Omental fat pad (tissue), 3 donors: ENCODE measurements at regions not wholly inside any gene's neighbourhood (a gene's known extent, or its start where the extent isn't known, plus 50 kb on each side); places are given as distances from the start of the nearest gene placed in this dataset.

Experiments used
- ATAC-seq: fragments of 150-250 bp; one replicate; pipeline ENCODE4 v1.9.1; 2016; ENCODE audit warnings: mild to moderate bottlenecking, moderate library complexity; ENCODE audit not compliant: low FRiP score
- DNase-seq: peaks from one replicate; pipeline ENCODE4 v3.0.0-alpha.2; 2019; ENCODE audit warnings: low spot score
- TF ChIP-seq, protein P1 (sequence below), 3 donors: fragments of 450-650 bp; IDR thresholded peaks; one replicate each; pipeline ENCODE4 v1.5.1; 2016 to 2017; ENCODE audit warnings: antibody characterized with exemption in 3 of 3, mild to moderate bottlenecking in 3 of 3, moderate library complexity in 2 of 3

DNA sequence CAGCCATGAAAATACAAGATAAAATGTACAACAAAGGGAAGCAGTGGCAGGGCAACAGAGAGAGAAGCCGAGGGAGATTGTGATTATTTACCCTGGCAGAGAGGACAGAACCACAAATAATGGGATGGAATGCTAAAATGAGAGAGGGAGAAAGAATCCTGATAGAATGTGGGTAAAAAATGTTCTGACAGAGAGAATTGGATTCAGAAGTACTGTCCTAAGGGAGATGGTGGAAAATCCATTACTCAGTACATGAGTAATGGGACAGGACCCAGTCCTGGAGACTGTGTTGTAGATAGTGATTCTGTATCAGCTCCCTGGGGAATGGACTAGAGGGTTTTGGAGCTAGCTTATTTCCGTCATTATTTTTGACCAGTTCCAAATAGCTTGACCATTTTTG lies 831.5 kb downstream of the MAT2B start:
- peak; percentile 75 for ATAC-seq
- TF ChIP-seq, protein P1, sequence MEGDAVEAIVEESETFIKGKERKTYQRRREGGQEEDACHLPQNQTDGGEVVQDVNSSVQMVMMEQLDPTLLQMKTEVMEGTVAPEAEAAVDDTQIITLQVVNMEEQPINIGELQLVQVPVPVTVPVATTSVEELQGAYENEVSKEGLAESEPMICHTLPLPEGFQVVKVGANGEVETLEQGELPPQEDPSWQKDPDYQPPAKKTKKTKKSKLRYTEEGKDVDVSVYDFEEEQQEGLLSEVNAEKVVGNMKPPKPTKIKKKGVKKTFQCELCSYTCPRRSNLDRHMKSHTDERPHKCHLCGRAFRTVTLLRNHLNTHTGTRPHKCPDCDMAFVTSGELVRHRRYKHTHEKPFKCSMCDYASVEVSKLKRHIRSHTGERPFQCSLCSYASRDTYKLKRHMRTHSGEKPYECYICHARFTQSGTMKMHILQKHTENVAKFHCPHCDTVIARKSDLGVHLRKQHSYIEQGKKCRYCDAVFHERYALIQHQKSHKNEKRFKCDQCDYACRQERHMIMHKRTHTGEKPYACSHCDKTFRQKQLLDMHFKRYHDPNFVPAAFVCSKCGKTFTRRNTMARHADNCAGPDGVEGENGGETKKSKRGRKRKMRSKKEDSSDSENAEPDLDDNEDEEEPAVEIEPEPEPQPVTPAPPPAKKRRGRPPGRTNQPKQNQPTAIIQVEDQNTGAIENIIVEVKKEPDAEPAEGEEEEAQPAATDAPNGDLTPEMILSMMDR (IDR thresholded peaks at IDR 0.05) = no peak

DNA sequence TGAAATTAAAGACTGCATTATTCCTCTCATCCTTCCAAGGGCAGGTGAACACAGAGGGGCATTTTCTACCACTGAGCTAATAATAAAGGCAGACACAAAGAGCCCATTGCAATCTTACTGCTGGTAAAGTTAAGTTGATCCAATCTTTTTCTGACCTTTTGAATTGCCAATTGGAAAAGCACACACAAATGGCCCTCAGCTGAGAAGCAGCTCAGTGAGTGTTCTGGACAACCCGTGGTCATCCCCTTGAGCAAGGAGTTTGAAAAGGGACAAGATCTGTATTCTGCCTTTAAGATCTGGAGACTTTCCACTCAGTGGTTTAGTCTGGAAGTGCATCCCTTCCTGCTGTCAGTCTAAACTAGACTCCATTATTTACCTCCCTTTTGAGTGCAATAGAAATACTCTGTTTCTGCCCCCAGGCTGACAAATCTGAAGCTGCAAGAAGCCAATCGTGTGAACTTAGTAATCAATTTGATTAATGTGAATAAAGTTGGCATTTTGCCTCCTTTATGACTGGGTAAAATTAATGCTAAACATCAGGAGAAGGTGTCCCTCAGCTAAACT lies 835.7 kb downstream of the MAT2B start:
- TF ChIP-seq, protein P1 (IDR thresholded peaks at IDR 0.05) = no peak
- no peak for ATAC-seq
- no peak for DNase-seq

More for the DNA sequence above, 831.5 kb downstream of the MAT2B start:
- no peak for DNase-seq

DNA sequence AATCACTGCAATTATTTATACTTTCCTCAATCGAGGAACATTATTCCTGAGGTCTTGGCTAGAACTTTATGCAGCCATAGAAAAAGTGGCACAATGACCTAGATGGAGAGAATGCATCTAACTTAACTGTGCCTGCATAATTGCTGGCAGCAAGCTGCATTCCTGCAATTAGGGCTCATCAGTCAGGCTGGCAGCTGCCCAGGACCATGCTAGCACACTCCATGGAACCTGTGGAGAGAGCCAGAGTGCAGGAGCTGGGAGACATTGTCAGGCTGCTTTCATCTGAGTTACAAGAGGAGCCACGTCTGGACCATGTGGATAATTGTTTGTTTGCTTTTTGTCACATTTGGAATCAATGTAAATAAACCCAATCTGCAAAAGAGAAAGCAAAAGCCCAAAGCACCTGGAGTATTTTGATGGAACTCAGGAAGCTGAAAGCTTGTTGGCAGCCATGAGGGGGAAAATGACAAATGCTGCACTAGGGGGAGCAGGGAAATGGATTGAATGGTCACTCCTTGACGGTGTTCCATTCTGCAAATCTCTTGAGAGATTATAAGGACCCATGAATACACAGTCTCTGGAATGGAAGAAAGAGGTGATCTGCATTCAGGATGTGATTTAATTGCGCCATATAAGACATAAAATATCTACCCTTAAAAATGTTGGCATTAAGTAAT lies 839.9 kb downstream of the MAT2B start:
- DNase-seq = no peak
- no peak for ATAC-seq
- TF ChIP-seq, protein P1 (IDR thresholded peaks at IDR 0.05) = no peak

DNA sequence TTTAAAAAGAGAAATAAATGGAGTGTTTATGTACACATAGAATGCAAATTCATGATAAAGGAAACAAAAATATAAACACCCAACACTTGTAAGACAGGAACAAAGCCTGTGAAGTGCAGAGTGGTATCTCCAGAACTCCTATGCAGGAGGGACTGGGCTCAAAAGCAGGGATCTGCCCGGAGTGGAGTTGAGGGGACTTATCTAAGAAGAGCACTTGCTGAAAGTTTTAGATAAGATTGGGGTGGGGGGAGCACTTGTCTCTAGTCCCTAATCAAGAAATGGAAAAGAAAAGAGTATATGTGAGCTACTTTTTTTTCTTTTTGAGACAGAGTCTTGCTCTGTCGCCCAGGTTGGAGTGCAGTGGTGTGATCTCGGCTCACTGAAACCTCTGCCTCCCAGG lies 840.4 kb downstream of the MAT2B start:
- DNase-seq = no peak

DNA sequence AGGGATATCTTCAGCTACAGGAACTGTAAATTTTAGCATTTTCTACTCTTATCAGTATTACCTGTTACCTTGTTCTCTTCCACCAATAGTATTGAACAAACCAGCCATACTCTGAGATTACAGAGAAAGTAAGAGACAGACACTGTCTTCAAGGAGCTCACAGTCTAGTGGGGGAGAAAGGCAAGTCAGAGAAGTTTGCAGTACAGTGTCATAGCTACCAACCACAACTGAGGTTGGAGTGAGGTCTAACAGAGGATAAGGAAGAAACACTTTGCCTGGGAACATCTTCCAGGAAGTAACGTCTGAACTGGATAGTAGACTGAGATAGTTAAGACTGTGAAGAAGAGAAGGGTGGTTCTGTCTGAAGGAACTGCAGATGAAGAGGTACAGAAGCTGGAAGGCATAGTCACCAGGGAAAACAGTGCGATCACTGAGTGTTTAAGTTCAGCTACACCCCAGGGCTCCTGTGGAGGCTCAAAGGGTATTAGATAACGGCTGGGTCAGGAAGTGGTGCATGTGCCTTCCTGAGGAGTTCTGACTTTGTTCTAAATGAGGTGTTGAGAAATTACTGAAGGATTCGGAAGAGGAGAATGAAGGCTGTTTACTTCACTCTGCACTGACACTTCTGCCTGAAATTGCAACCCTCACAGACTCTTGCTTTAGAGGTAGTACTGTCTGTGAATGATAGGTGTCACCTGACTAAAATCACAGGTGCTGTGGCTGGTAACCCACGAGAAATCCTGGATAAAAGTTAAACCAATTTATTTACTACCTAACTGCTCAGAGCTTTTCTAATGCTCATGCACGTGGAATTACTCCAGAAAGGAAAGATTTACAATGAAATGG lies 841.6 kb downstream of the MAT2B start:
- ATAC-seq = no peak
- TF ChIP-seq, protein P1 (IDR thresholded peaks at IDR 0.05) = no peak
- DNase-seq = no peak

More for the DNA sequence above, 840.4 kb downstream of the MAT2B start:
- no peak for ATAC-seq
- TF ChIP-seq, protein P1 (IDR thresholded peaks at IDR 0.05) = no peak

DNA sequence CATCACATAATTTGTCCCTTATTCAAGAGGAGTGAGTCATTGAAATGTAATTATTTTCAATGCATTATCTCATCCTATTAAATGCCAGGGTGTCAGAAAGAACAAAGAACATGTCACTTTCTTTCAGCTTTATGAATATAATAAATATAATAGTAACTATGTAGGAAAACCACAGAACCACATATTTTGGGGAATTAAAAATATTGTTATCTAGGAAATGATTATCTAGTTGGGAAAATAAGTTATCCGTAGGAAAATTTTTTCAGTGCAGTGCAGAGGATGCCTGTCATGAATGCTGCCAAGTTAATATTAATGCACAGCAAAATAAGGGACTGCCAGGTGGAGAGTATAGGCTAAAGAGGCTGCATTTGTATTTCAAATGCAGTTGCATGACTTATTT lies 844.8 kb downstream of the MAT2B start:
- ATAC-seq (no peak), DNase-seq (no peak)

More for the DNA sequence above, 844.8 kb downstream of the MAT2B start:
- TF ChIP-seq, protein P1 (IDR thresholded peaks at IDR 0.05) = no peak
